GM12873 (cell line): ENCODE measurements at regions not wholly inside any gene's neighbourhood (a gene's known extent, or its start where the extent isn't known, plus 50 kb on each side); places are given as distances from the start of the nearest gene placed in this dataset.

Experiments used
- CTCF ChIP-seq: IDR thresholded peaks from 2 replicates; pipeline ENCODE4 v1.5.1; 2012; ENCODE audit warnings: low read depth, mild to moderate bottlenecking, moderate library complexity, low read length, control low read depth; ENCODE audit not compliant: insufficient read depth; ENCODE audit errors: missing control alignments

GRCh38 chr5:63811286-63811685, 151.0 kb downstream of the HTR1A start:
- TF ChIP-seq CTCF: no peak

- no peak for TF ChIP-seq CTCF
These were observed 157.1 kb downstream of the HTR1A start for GRCh38 chr5:63805151-63805550.

- no peak for TF ChIP-seq CTCF
These were observed 159.1 kb downstream of the HTR1A start for GRCh38 chr5:63803165-63803564.

- no peak for TF ChIP-seq CTCF
These were observed 167.3 kb downstream of the HTR1A start for GRCh38 chr5:63794979-63795378.

- no peak for TF ChIP-seq CTCF
These were observed 167.9 kb downstream of the HTR1A start for GRCh38 chr5:63794296-63794695.

GRCh38 chr5:63774939-63775338, 187.3 kb downstream of the HTR1A start:
- TF ChIP-seq CTCF: no peak

GRCh38 chr5:63768221-63768620, 194.0 kb downstream of the HTR1A start:
- TF ChIP-seq CTCF: no peak
